ENCODE measurements at regions not wholly inside any gene's neighbourhood (a gene's known extent, or its start where the extent isn't known, plus 50 kb on each side); places are given as distances from the start of the nearest gene placed in this dataset.

- TF ChIP-seq, protein P1, sequence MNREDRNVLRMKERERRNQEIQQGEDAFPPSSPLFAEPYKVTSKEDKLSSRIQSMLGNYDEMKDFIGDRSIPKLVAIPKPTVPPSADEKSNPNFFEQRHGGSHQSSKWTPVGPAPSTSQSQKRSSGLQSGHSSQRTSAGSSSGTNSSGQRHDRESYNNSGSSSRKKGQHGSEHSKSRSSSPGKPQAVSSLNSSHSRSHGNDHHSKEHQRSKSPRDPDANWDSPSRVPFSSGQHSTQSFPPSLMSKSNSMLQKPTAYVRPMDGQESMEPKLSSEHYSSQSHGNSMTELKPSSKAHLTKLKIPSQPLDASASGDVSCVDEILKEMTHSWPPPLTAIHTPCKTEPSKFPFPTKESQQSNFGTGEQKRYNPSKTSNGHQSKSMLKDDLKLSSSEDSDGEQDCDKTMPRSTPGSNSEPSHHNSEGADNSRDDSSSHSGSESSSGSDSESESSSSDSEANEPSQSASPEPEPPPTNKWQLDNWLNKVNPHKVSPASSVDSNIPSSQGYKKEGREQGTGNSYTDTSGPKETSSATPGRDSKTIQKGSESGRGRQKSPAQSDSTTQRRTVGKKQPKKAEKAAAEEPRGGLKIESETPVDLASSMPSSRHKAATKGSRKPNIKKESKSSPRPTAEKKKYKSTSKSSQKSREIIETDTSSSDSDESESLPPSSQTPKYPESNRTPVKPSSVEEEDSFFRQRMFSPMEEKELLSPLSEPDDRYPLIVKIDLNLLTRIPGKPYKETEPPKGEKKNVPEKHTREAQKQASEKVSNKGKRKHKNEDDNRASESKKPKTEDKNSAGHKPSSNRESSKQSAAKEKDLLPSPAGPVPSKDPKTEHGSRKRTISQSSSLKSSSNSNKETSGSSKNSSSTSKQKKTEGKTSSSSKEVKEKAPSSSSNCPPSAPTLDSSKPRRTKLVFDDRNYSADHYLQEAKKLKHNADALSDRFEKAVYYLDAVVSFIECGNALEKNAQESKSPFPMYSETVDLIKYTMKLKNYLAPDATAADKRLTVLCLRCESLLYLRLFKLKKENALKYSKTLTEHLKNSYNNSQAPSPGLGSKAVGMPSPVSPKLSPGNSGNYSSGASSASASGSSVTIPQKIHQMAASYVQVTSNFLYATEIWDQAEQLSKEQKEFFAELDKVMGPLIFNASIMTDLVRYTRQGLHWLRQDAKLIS (CRISPR knock-in tag; IDR thresholded peaks at IDR 0.05) = no peak
- no peak for TF ChIP-seq CCAR2 (IDR thresholded peaks at IDR 0.05; ENCODE audit: low read depth, low read length)
- TF ChIP-seq THAP7 (CRISPR knock-in tag; IDR thresholded peaks at IDR 0.05) = no peak
- no peak for TF ChIP-seq ZNF224 (CRISPR knock-in tag; IDR thresholded peaks at IDR 0.05)
- TF ChIP-seq ZNF79 (CRISPR knock-in tag; IDR thresholded peaks at IDR 0.05; ENCODE audit: low read depth) = no peak
- no peak for TF ChIP-seq GABPB2 (CRISPR knock-in tag; conservative IDR thresholded peaks at IDR 0.05)
- no peak for TF ChIP-seq IRF2 (CRISPR knock-in tag; IDR thresholded peaks at IDR 0.05)
- TF ChIP-seq, protein P2, sequence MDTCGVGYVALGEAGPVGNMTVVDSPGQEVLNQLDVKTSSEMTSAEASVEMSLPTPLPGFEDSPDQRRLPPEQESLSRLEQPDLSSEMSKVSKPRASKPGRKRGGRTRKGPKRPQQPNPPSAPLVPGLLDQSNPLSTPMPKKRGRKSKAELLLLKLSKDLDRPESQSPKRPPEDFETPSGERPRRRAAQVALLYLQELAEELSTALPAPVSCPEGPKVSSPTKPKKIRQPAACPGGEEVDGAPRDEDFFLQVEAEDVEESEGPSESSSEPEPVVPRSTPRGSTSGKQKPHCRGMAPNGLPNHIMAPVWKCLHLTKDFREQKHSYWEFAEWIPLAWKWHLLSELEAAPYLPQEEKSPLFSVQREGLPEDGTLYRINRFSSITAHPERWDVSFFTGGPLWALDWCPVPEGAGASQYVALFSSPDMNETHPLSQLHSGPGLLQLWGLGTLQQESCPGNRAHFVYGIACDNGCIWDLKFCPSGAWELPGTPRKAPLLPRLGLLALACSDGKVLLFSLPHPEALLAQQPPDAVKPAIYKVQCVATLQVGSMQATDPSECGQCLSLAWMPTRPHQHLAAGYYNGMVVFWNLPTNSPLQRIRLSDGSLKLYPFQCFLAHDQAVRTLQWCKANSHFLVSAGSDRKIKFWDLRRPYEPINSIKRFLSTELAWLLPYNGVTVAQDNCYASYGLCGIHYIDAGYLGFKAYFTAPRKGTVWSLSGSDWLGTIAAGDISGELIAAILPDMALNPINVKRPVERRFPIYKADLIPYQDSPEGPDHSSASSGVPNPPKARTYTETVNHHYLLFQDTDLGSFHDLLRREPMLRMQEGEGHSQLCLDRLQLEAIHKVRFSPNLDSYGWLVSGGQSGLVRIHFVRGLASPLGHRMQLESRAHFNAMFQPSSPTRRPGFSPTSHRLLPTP (IDR thresholded peaks at IDR 0.05; ENCODE audit: borderline replicate concordance, extremely low read depth, insufficient read length) = no peak
- 0 out of 2 replicates have a peak, but pooled peaks have one; percentile 11 for TF ChIP-seq MBD2 (IDR thresholded peaks at IDR 0.05; ENCODE audit: borderline replicate concordance, low read depth)
- TF ChIP-seq, protein P3, sequence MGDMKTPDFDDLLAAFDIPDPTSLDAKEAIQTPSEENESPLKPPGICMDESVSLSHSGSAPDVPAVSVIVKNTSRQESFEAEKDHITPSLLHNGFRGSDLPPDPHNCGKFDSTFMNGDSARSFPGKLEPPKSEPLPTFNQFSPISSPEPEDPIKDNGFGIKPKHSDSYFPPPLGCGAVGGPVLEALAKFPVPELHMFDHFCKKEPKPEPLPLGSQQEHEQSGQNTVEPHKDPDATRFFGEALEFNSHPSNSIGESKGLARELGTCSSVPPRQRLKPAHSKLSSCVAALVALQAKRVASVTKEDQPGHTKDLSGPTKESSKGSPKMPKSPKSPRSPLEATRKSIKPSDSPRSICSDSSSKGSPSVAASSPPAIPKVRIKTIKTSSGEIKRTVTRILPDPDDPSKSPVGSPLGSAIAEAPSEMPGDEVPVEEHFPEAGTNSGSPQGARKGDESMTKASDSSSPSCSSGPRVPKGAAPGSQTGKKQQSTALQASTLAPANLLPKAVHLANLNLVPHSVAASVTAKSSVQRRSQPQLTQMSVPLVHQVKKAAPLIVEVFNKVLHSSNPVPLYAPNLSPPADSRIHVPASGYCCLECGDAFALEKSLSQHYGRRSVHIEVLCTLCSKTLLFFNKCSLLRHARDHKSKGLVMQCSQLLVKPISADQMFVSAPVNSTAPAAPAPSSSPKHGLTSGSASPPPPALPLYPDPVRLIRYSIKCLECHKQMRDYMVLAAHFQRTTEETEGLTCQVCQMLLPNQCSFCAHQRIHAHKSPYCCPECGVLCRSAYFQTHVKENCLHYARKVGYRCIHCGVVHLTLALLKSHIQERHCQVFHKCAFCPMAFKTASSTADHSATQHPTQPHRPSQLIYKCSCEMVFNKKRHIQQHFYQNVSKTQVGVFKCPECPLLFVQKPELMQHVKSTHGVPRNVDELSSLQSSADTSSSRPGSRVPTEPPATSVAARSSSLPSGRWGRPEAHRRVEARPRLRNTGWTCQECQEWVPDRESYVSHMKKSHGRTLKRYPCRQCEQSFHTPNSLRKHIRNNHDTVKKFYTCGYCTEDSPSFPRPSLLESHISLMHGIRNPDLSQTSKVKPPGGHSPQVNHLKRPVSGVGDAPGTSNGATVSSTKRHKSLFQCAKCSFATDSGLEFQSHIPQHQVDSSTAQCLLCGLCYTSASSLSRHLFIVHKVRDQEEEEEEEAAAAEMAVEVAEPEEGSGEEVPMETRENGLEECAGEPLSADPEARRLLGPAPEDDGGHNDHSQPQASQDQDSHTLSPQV (IDR thresholded peaks at IDR 0.05) = peak; percentile 88
Observed at GRCh38 chr6:6851059-6851948, 256.5 kb upstream of the RREB1 start (continued).

All from K562 (cell line).